Activated T-cell treated with anti-CD3 and anti-CD28 coated beads, Interleukin-2, amount 50 U/mL, for 72 hours (primary cell): ENCODE measurements at regions not wholly inside any gene's neighbourhood (a gene's known extent, or its start where the extent isn't known, plus 50 kb on each side); places are given as distances from the start of the nearest gene placed in this dataset.
"Not testable (repeated sequence)": the region's sequence is repeated elsewhere in the genome, so short reads cannot be mapped to it uniquely, and the experiment has no call there.

Source experiments
- ATAC-seq, 2 donors: fragments of 150-1000 bp; cut with Tn5 transposase; replicated peaks in 1 of 2; 2 replicates each; pipeline ENCODE4 v1.10.0; 2021; ENCODE audit warnings: moderate library complexity in 2 of 2, mild to moderate bottlenecking in 1 of 2
- DNase-seq, 2 donors: peaks; one replicate each; pipeline ENCODE4 v3.0.0; 2021 to 2022; ENCODE audit warnings: mixed read lengths in 1 of 2
- H3K27ac Mint-ChIP-seq: one replicate; pipeline ENCODE4 v1.8.0; 2022; ENCODE audit warnings: mild to moderate bottlenecking, moderate library complexity, mixed read lengths
- H3K27me3 Mint-ChIP-seq: one replicate; pipeline ENCODE4 v1.8.0; 2022; ENCODE audit warnings: low read depth, mixed read lengths
- H3K36me3 Mint-ChIP-seq, 2 donors: one replicate each; pipeline ENCODE4 v1.8.0; 2022; ENCODE audit warnings: mixed read lengths in 2 of 2, mild to moderate bottlenecking in 1 of 2; ENCODE audit not compliant: insufficient read depth in 2 of 2
- H3K4me1 Mint-ChIP-seq: one replicate; pipeline ENCODE4 v1.8.0; 2022; ENCODE audit warnings: low read depth, mixed read lengths
- H3K4me3 Mint-ChIP-seq, 2 donors: one replicate each; pipeline ENCODE4 v1.8.0; 2022; ENCODE audit warnings: mild to moderate bottlenecking in 2 of 2, mixed read lengths in 2 of 2, moderate library complexity in 2 of 2
- H3K9me3 Mint-ChIP-seq, 2 donors: one replicate each; pipeline ENCODE4 v1.8.0; 2022; ENCODE audit warnings: mixed read lengths in 2 of 2

DNA sequence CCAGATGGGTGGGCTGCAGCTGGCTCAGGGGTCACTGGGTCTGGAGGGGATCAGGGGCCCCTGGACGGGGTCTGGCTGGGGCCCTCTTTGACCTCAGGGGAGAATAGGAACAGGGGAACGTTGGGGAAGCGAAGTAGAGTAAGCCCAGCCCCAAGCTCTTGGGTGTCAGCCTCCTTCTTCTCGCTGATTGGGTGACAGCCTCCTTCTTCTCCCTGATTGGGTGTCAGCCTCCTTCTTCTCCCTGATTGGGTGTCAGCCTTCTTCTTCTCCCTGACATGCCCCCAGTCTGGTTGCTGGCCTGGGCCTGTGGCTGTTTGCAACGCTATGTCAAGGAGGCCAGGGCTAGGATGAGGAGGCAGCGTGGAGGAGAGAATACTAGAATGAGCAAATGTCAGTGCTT, 76.7 kb upstream of the CASZ1 start:
- peaks cover 28% of the 10 kb centered on the region for H3K27me3 Mint-ChIP-seq
- DNase-seq, result no peak
- H3K4me3 Mint-ChIP-seq, result no peak overlapping the region
- no peaks in the 10 kb centered on the region for H3K9me3 Mint-ChIP-seq
- ATAC-seq, result no peak
- H3K27ac Mint-ChIP-seq, result no peak overlapping the region
- H3K36me3 Mint-ChIP-seq, result no peaks in the 10 kb centered on the region
- H3K4me1 Mint-ChIP-seq, result no peaks in the 10 kb centered on the region

DNA sequence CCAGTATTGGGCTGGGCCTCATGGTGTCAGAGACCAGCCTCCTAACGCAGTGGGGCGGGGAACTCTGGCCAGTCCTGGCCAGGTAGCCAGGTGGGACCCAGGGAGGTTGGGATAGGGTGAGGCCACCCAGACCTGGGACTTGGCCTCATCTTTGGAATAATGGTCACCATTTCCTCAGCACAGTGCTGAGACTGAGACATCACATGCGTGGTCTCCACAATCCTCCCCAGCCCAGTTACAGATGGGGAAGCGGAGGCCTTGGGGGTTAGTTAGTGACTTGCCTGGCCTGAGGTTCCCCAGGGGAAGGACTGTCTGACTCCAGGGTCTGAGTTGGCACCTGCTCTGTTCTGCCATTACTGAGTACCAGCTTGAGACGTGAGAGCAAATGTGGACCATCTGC, 77.9 kb upstream of the CASZ1 start:
- Mint-ChIP-seq H3K27me3 (peaks cover 17% of the 10 kb centered on the region), H3K4me3 (no peak overlapping the region), H3K36me3 (no peaks in the 10 kb centered on the region), H3K27ac (no peak overlapping the region), H3K9me3 (no peaks in the 10 kb centered on the region), H3K4me1 (no peaks in the 10 kb centered on the region)
- no peak for DNase-seq
- ATAC-seq, result no peak

DNA sequence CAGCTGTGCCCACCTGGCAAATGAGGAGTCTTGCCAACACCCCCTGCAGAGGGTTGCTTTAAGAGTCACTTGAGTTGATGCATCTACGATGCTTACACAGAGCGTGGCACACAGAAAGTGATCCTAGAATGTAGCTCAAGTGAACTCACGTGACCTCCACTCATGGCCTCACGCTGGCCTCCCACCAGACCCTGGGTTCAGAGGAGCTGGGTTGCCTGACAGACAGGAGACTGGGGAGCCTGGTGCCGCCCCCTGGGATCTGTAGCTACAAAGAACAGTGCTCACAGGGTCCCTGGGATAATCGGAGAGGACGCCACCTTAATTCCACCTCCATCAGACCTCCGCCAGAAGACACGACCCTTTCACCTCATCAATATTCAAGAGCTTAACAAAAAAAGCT, 81.4 kb upstream of the CASZ1 start:
- DNase-seq (no peak), ATAC-seq (no peak)
- Mint-ChIP-seq H3K27me3 (no peaks in the 10 kb centered on the region), H3K27ac (no peak overlapping the region), H3K4me3 (no peak overlapping the region), H3K9me3 (no peaks in the 10 kb centered on the region), H3K4me1 (no peaks in the 10 kb centered on the region), H3K36me3 (no peaks in the 10 kb centered on the region)

DNA sequence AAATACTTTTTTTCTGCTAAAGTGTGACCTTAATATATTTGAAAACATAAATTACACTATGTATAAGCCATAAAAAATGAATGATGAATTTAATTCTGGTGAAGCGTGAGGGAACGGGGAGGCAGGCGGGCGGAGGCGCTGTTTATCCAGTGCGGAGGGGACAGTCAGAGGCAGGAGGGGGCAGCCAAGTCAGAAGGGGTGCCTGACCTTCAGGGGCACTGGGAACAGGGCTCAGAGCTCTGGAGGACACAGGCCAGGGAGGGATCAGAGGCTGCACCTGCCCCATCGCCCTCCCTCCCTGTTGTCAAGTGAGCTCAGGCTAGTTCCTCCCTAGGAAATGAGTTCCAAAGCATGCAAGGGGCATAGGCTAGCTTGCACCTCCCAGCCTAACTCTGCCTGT, 82.0 kb upstream of the CASZ1 start:
- Mint-ChIP-seq H3K36me3 (no peaks in the 10 kb centered on the region), H3K4me3 (no peak overlapping the region), H3K27me3 (no peaks in the 10 kb centered on the region), H3K4me1 (no peaks in the 10 kb centered on the region), H3K27ac (no peak overlapping the region), H3K9me3 (no peaks in the 10 kb centered on the region)
- DNase-seq (no peak), ATAC-seq (no peak)

DNA sequence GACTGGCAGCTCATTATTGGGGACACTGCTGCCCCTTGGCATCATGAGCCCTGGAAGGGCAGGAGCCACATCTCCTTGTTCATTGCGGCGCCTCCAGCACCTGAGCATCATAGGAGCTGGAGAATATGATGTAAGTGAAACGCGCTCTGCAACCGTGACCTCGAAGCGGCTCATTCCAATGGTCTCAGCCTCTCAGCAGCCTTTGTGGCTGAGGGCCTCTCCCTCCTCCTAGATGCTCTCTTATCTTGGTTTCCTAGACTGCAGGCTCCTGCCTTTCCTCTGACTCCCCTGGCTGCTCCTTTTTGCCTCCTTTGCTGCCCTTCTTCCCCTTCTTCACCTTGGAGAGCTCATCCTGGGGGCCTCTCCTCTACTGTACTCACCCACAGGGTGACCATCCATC, 83.6 kb upstream of the CASZ1 start:
- no peak overlapping the region for H3K27ac Mint-ChIP-seq
- no peak overlapping the region for H3K4me3 Mint-ChIP-seq
- ATAC-seq (no peak), DNase-seq (no peak)
- H3K27me3 Mint-ChIP-seq, result no peaks in the 10 kb centered on the region
- no peaks in the 10 kb centered on the region for H3K36me3 Mint-ChIP-seq
- H3K4me1 Mint-ChIP-seq, result no peaks in the 10 kb centered on the region
- no peaks in the 10 kb centered on the region for H3K9me3 Mint-ChIP-seq

DNA sequence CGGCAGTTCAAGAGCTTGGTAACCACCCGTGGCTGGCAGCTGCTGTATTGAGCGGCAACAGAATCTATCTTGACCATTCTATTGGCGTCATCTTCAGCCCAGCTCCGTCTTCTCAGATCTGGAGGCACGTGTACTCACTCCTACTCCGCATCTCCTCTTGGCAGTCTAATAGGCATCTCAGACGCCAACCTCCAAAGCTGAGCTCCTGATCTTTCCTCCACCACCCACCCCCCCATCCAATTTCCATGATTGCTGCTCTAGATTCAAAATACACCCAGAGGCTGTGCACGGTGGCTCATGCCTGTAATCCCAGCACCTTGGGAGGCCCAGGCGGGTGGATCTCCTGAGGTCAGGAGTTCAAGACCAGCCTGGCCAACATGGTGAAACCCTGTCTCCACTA, 84.6 kb upstream of the CASZ1 start:
- Mint-ChIP-seq H3K9me3 (no peaks in the 10 kb centered on the region), H3K27me3 (peaks cover 5% of the 10 kb centered on the region), H3K4me1 (no peaks in the 10 kb centered on the region), H3K36me3 (no peaks in the 10 kb centered on the region), H3K27ac (no peak overlapping the region), H3K4me3 (no peak overlapping the region)
- ATAC-seq (no peak), DNase-seq (no peak)

DNA sequence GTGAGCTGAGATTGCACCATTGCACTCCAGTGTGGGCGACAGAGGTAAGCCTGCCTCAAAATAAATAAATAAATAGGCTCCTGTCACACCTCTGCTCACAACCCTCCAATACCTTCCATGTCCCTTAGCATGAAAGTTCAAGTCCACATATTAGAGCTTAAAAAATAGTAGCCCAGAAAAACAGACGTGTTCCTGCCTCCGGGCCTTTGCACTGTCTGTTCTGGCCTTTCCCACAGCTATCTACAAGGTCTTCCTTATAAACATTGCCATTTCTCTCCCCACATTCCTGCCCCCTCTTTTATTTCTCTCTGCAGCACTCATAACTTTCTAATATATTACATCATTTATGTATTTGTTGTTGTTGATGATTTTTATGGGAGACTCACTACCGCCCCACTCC, 85.6 kb upstream of the CASZ1 start:
- DNase-seq (no peak), ATAC-seq (no peak)
- Mint-ChIP-seq H3K9me3 (no peaks in the 10 kb centered on the region), H3K27ac (no peak overlapping the region), H3K27me3 (peaks cover 13% of the 10 kb centered on the region), H3K4me3 (no peak overlapping the region), H3K36me3 (no peaks in the 10 kb centered on the region), H3K4me1 (no peaks in the 10 kb centered on the region)

DNA sequence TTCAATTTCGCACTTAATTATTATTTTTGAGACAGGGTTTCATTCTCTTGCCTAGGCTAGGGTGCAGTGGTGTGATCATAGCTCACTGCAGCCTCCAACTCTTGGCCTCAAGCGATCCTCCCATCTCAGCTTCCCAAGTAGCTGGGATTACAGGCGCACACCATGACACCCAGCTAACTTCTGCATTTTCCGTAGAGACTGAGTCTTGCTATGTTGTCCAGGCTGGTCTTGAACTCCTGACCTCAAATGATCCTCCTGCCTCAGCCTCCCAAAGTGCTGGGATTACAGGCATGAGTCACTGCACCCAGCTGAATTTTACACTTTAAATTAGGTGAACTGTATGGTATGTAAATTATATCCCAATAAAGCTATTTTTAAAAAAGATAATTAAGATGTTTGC, 90.6 kb upstream of the CASZ1 start:
- not testable (repeated sequence) for ATAC-seq, H3K27ac Mint-ChIP-seq, H3K4me1 Mint-ChIP-seq, H3K9me3 Mint-ChIP-seq, DNase-seq, H3K4me3 Mint-ChIP-seq, H3K36me3 Mint-ChIP-seq
- H3K27me3 Mint-ChIP-seq, result peaks cover 50% of the 10 kb centered on the region

DNA sequence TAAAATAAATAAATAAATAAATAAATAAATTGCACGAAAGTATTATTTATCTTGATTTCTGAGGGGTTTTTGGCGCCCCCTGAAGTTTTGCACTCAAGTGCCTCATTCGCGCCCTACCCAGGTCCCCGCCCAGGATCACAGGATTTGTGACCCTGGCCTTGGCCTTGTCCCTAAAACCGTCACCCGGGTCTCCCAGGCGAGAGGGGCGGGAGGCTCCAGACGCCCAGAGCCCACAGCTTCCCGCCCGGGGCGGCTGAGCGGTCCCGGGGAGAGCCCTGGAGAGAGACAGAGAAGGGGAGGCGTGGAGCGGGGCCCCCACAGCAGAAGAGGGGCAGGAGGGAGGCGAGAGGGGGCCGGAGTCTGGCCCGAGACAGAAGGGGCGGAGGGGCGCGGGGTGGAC, 91.8 kb upstream of the CASZ1 start:
- Mint-ChIP-seq H3K36me3 (peaks cover 0 to 2% of the 10 kb centered on the region in 2 donors), H3K9me3 (no peaks in the 10 kb centered on the region), H3K4me3 (no peak overlapping the region), H3K4me1 (peaks cover 14% of the 10 kb centered on the region), H3K27me3 (peaks cover 60% of the 10 kb centered on the region), H3K27ac (no peak overlapping the region)
- ATAC-seq (no peak), DNase-seq (no peak)

DNA sequence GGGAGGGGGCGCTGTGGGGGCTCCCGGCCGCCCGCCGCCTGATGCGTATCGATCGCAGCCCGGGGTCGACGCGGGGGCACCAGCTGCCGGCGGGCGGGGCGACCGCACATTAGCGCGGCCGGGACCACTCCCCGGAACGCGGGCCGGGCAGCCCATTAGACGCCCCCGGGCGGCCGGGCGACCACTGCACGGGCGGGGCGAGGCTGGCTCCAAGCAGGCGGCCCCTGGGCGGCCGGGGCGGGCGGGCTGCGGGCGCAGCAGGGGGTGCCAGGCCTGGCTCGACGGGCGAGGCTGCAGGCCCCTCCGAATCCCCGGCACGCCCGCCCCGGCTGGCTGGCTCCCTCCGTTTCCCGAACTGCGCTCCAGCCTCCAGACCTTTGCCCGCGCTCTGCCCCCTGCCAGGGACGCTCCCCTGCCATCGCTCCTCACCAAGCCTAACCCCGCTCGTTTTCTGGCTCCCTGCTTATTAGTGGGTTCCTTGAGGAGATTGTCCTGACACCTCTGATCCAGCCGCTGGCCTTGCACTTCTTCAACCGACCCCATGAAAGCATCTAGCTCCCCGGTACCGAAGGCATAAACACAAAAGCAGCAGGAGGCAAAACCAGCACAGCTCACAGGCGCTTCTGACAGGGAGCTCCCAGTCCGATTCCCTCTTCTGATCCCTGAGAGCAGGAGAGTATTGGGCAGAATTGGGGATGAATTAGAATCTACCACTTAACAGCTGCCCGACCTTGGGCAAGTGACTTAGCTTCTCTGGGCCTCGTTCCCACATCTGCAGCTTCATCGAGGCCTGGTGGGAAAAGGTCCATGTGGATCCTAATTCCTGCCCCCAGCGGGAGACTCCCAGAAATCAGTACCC, 92.6 kb upstream of the CASZ1 start:
- no peak overlapping the region for H3K27ac Mint-ChIP-seq
- DNase-seq (no peak), ATAC-seq (no peak)
- peak overlapping the region in 1 of 2 donors; percentile 65 for H3K4me3 Mint-ChIP-seq
- H3K9me3 Mint-ChIP-seq, result no peaks in the 10 kb centered on the region
- peaks cover 0 to 2% of the 10 kb centered on the region in 2 donors for H3K36me3 Mint-ChIP-seq
- peaks cover 14% of the 10 kb centered on the region for H3K4me1 Mint-ChIP-seq
- peaks cover 60% of the 10 kb centered on the region for H3K27me3 Mint-ChIP-seq

DNA sequence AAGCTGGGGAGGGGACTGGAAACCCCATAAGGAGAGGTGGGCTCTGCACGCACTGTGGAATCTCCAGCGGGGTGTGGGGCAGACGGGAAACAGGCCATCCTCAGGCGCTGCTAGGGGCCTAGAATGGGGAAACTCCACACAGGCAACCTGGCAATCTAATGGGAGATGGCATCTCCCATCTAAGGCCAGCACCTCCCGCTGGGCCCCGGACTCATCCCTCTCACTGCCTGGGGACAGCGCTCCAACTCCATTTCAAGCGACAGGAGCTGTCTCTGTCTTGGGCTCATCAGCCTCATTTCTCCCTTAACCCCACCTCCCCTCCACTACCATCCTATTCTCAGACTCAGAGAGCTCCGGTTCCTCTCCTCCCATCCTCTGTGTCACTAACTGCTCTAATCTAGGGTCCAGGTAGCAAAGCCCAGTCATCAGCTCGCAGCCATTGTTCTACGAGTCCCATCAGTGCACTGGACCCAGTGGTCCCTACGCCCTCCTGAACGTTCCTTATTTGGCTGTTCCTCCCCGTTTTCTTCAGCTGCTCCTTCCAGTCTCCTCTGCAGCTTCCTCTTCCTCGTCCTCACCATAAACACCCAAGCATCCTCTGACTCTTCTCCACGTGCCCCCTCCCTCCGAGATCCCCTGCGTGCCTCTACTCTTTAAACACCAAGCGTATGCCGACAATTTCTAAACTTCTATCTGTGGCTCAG, 93.4 kb upstream of the CASZ1 start:
- ATAC-seq (no peak), DNase-seq (no peak)
- peaks cover 14% of the 10 kb centered on the region for H3K4me1 Mint-ChIP-seq
- H3K27me3 Mint-ChIP-seq, result peaks cover 60% of the 10 kb centered on the region
- H3K27ac Mint-ChIP-seq, result no peak overlapping the region
- peak overlapping the region in 1 of 2 donors; percentile 40 for H3K4me3 Mint-ChIP-seq
- no peaks in the 10 kb centered on the region for H3K9me3 Mint-ChIP-seq
- peaks cover 0 to 2% of the 10 kb centered on the region in 2 donors for H3K36me3 Mint-ChIP-seq

DNA sequence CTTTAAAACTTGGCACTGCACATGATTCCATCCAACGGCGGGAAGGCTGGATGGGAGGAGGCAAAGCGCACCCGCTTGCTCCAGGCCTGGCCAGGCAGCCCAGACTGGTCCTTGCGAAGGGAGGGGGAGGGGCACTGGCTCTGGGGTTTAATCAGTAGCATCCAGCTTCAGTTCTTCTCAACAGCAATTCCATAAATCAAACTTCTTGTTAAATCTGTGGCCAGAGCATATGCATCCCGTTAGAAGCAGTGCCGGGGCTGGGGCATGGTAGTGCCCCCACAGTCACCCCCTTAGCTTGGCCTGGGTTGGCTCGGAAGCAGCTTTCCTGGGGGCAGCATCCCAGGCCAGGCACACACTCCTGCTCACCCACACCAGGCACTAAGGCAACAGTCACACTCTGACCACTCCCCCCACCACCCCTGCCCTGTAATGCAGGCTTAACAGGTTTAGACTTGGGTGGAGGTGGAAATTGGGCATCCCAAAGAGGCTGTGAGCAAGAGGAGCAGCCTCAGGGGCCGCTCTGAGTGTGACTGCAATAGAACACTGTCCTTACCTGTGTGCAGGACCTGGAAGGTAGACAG, 94.1 kb upstream of the CASZ1 start:
- H3K36me3 Mint-ChIP-seq, result peaks cover 0 to 2% of the 10 kb centered on the region in 2 donors
- H3K27ac Mint-ChIP-seq, result no peak overlapping the region
- peaks cover 59% of the 10 kb centered on the region for H3K27me3 Mint-ChIP-seq
- peaks cover 14% of the 10 kb centered on the region for H3K4me1 Mint-ChIP-seq
- H3K4me3 Mint-ChIP-seq, result no peak overlapping the region
- ATAC-seq (no peak), DNase-seq (no peak)
- H3K9me3 Mint-ChIP-seq, result no peaks in the 10 kb centered on the region

DNA sequence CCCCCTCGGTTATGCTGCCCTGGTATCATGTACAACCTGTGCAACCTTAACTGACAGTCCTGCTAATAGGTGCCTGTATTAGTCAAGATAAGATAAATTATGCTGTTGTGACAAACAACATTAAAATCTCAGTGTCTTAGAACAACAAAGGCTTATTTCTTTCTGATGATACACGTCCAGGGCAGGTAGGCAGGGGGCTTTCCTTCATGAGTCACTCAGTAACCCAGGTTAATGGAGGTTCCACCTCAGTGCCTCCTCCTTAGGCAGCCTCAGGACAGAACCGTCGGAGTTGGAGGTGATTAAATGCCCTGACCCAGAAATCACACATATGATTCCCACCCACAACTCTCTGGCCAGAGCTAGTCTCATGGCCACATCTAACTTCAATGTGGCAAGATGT, 94.6 kb upstream of the CASZ1 start:
- H3K36me3 Mint-ChIP-seq, result peaks cover 0 to 2% of the 10 kb centered on the region in 2 donors
- ATAC-seq (no peak), DNase-seq (no peak)
- H3K9me3 Mint-ChIP-seq, result no peaks in the 10 kb centered on the region
- H3K27me3 Mint-ChIP-seq, result peaks cover 54% of the 10 kb centered on the region
- peaks cover 14% of the 10 kb centered on the region for H3K4me1 Mint-ChIP-seq
- no peak overlapping the region for H3K27ac Mint-ChIP-seq
- no peak overlapping the region for H3K4me3 Mint-ChIP-seq
